HCT116 (cell line): ENCODE measurements at regions not wholly inside any gene's neighbourhood (a gene's known extent, or its start where the extent isn't known, plus 50 kb on each side); places are given as distances from the start of the nearest gene placed in this dataset.

ENCODE experiments used
- ATAC-seq: fragments of 200-7000 bp; cut with Tn5 transposase; 2 replicates; pipeline ENCODE4 v1.9.1; 2020; ENCODE audit warnings: mild to moderate bottlenecking, moderate library complexity
- BruUV-seq: library from RNA; stranded (reverse); fragments of 400-500 nt; replicated peaks from 2 replicates; lab custom pipeline; 2021; lab: Mats Ljungman, UMichigan
- CTCF ChIA-PET: fragments of 300-600 bp; sonication (Branson Sonifier 250); formaldehyde crosslinking; loops from one replicate; lab custom pipeline; 2021; ENCODE audit warnings: antibody characterized with exemption; lab: Charles Lee
- POLR2A ChIA-PET: fragments of 300-600, 350-600 bp; sonication (Branson Sonifier 250); formaldehyde crosslinking; loops from one replicate; lab custom pipeline; 2021; ENCODE audit warnings: antibody characterized with exemption; lab: Charles Lee
- RAD21 ChIA-PET, 2 experiments: fragments of 300-600 bp; sonication (Branson Sonifier 250); formaldehyde crosslinking; loops; one replicate each; lab custom pipeline; 2023; ENCODE audit warnings: low total read pairs in 2 of 2; ENCODE audit not compliant: uncharacterized antibody in 2 of 2, unreplicated experiment in 2 of 2, low non-redundant PET in 1 of 2; lab: Charles Lee
- DNase-seq: peaks from one replicate; pipeline ENCODE4 v3.0.0-alpha.2; 2010; ENCODE audit warnings: low read depth, low spot score
- H2AFZ ChIP-seq: fragments of 200-600 bp; shearing (Covaris generic), sonication (generic); 2 replicates; pipeline ENCODE4 v1.6.1; 2017; ENCODE audit warnings: low read depth, mixed run types, mixed read lengths, antibody characterized with exemption, low read length; ENCODE audit not compliant: poor library complexity, severe bottlenecking
- H3K27ac ChIP-seq: 2 replicates; pipeline ENCODE4 v1.5.1; 2012; ENCODE audit warnings: low read depth, low read length
- H3K27me3 ChIP-seq: fragments of 200-600 bp; sonication (generic); 2 replicates; pipeline ENCODE4 v1.6.1; 2016; ENCODE audit warnings: mixed run types, low read length, mixed read lengths; ENCODE audit not compliant: insufficient read depth
- H3K36me3 ChIP-seq, 2 experiments: fragments of 200-500 bp in 1 of 2; fragments of 200-600 bp in 1 of 2; sonication (Bioruptor generic) in 1 of 2; sonication (generic) in 1 of 2; 2 replicates each; pipeline versions ENCODE4 v1.5.1 to v1.6.1; 2014 to 2016; ENCODE audit warnings: low read length in 2 of 2, inconsistent platforms in 1 of 2, mixed read lengths in 1 of 2, mixed run types in 1 of 2; ENCODE audit not compliant: insufficient read depth in 2 of 2, control insufficient read depth in 1 of 2
- H3K4me1 ChIP-seq, 2 experiments: fragments of 200-600 bp in 1 of 2; sonication (generic) in 1 of 2; 2 replicates each; pipeline versions ENCODE4 v1.5.1 to v1.6.1; 2012 to 2017; ENCODE audit warnings: low read length in 2 of 2, inconsistent platforms in 1 of 2, mild to moderate bottlenecking in 1 of 2, mixed read lengths in 1 of 2, mixed run types in 1 of 2, moderate library complexity in 1 of 2; ENCODE audit not compliant: insufficient read depth in 2 of 2, control insufficient read depth in 1 of 2
- H3K4me2 ChIP-seq: fragments of 200-600 bp; sonication (generic); 2 replicates; pipeline ENCODE4 v1.6.1; 2017; ENCODE audit warnings: mixed run types, low read length, mixed read lengths
- H3K4me3 ChIP-seq, 2 experiments: fragments of 200-600 bp in 1 of 2; sonication (generic) in 1 of 2; replicated peaks in 1 of 2; 2 replicates each; pipeline ENCODE4 v1.5.1; 2011 to 2016; ENCODE audit warnings: low read length in 2 of 2, control low read depth in 1 of 2, low read depth in 1 of 2, mild to moderate bottlenecking in 1 of 2, mixed read lengths in 1 of 2, mixed run types in 1 of 2
- H3K79me2 ChIP-seq: fragments of 200-600 bp; sonication (generic); 2 replicates; pipeline ENCODE4 v1.6.1; 2017; ENCODE audit warnings: mild to moderate bottlenecking, mixed run types, low read length, moderate library complexity, mixed read lengths; ENCODE audit not compliant: insufficient read depth
- H3K9ac ChIP-seq: fragments of 200-600 bp; sonication (generic); 2 replicates; pipeline ENCODE4 v1.6.1; 2016; ENCODE audit warnings: low read length, mixed read lengths
- H3K9me2 ChIP-seq: fragments of 200-600 bp; sonication (generic), shearing (Covaris generic); 2 replicates; pipeline ENCODE4 v1.6.1; 2017; ENCODE audit warnings: mixed run types, mild to moderate bottlenecking, moderate library complexity; ENCODE audit not compliant: insufficient read depth
- H3K9me3 ChIP-seq, 2 experiments: fragments of 200-500 bp in 1 of 2; fragments of 200-600 bp in 1 of 2; sonication (Bioruptor generic) in 1 of 2; sonication (generic) in 1 of 2; 2 replicates each; pipeline ENCODE4 v1.6.1; 2014 to 2017; ENCODE audit warnings: low read length in 2 of 2, mixed read lengths in 2 of 2, inconsistent platforms in 1 of 2, low read depth in 1 of 2, mild to moderate bottlenecking in 1 of 2, mixed run types in 1 of 2, moderate library complexity in 1 of 2; ENCODE audit not compliant: control insufficient read depth in 1 of 2, insufficient read depth in 1 of 2
- H4K20me1 ChIP-seq: fragments of 200-600 bp; sonication (generic), shearing (Covaris generic); 2 replicates; pipeline ENCODE4 v1.6.1; 2017; ENCODE audit warnings: mixed run types, mild to moderate bottlenecking, moderate library complexity; ENCODE audit not compliant: insufficient read depth
- CBX3 ChIP-seq: IDR thresholded peaks from 2 replicates; pipeline ENCODE4 v1.6.1; 2012; ENCODE audit warnings: low read depth
- EGR1 ChIP-seq: IDR thresholded peaks from 2 replicates; pipeline ENCODE4 v1.6.1; 2012; ENCODE audit warnings: low read depth
- JUND ChIP-seq: IDR thresholded peaks from 2 replicates; pipeline ENCODE4 v1.6.1; 2012
- POLR2A ChIP-seq: IDR thresholded peaks from 2 replicates; pipeline ENCODE4 v1.7.0; 2011; ENCODE audit warnings: borderline replicate concordance; ENCODE audit not compliant: insufficient read depth, insufficient read length; ENCODE audit errors: extremely low read depth
- POLR2AphosphoS5 ChIP-seq: IDR thresholded peaks from 2 replicates; pipeline ENCODE4 v1.6.1; 2011; ENCODE audit warnings: mild to moderate bottlenecking, low read depth, low read length, moderate library complexity
- RAD21 ChIP-seq: IDR thresholded peaks from 2 replicates; pipeline ENCODE4 v1.6.1; 2012; ENCODE audit warnings: low read depth, mild to moderate bottlenecking
- REST ChIP-seq: IDR thresholded peaks from 2 replicates; pipeline ENCODE4 v1.6.1; 2012; ENCODE audit warnings: low read depth
- SIN3A ChIP-seq: IDR thresholded peaks from 2 replicates; pipeline ENCODE4 v1.6.1; 2012; ENCODE audit warnings: low read depth
- SRF ChIP-seq: IDR thresholded peaks from 2 replicates; pipeline ENCODE4 v1.6.1; 2012; ENCODE audit warnings: low read depth
- YY1 ChIP-seq: IDR thresholded peaks from 2 replicates; pipeline ENCODE4 v1.6.1; 2011; ENCODE audit warnings: low read length, low read depth, moderate library complexity, mild to moderate bottlenecking; ENCODE audit not compliant: insufficient replicate concordance; ENCODE audit errors: extremely low read depth
- ZFX ChIP-seq: fragments of 450-650 bp; IDR thresholded peaks from 2 replicates; pipeline ENCODE4 v1.6.1; 2017
- ZNF274 ChIP-seq: fragments of 200-500 bp; sonication (Bioruptor generic); IDR thresholded peaks from 2 replicates; pipeline ENCODE4 v1.6.1; 2014; ENCODE audit warnings: mild to moderate bottlenecking, low read depth, low read length, inconsistent platforms
- intact Hi-C: fragments of 100-400 bp; cut with micrococcal nuclease; formaldehyde crosslinking; loops from 2 replicates; pipeline ENCODE4 v1.10.0; 2022
- TF ChIP-seq, protein P1 (sequence below): IDR thresholded peaks from 2 replicates; pipeline ENCODE4 v1.6.1; 2011; ENCODE audit warnings: mild to moderate bottlenecking, low read length, moderate library complexity; ENCODE audit not compliant: insufficient replicate concordance; ENCODE audit errors: extremely low read depth
- TF ChIP-seq, protein P2 (sequence below): IDR thresholded peaks from 2 replicates; pipeline ENCODE4 v1.6.1; 2012
- TF ChIP-seq, protein P3 (sequence below), 3 experiments: fragments of 200-600 bp in 1 of 3; sonication (generic) in 1 of 3; IDR thresholded peaks in 2 of 3; conservative IDR thresholded peaks in 1 of 3; 2 replicates each; pipeline ENCODE4 v1.5.1; 2012 to 2017; ENCODE audit warnings: low read depth in 2 of 3, low read length in 2 of 3, antibody characterized with exemption in 1 of 3, borderline replicate concordance in 1 of 3, control low read depth in 1 of 3, mild to moderate bottlenecking in 1 of 3, mixed read lengths in 1 of 3, mixed run types in 1 of 3, moderate library complexity in 1 of 3; ENCODE audit not compliant: insufficient read depth in 1 of 3
- TF ChIP-seq, protein P4 (sequence below): IDR thresholded peaks from 2 replicates; pipeline ENCODE4 v1.6.1; 2012

DNA sequence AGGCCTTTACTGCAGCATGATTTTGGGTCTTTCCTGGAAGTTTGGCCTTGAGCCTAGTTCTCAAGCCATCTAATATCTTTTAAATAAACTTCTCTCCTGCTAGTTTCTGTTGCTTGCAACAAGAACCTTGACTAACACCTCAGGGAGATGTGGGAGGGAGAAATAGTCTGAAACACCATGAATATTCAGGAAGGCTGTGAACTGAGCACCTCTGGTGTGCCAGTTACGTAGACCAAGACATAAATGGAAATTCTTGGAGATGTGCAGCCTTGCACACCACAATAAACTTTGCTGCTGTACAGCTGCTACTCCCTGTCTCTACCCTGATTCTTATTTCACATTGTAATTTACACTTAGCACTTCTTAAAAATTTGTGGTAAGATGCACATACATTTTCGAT, 86.9 kb upstream of the SPATA13 start (continued):
- TF ChIP-seq, protein P1, sequence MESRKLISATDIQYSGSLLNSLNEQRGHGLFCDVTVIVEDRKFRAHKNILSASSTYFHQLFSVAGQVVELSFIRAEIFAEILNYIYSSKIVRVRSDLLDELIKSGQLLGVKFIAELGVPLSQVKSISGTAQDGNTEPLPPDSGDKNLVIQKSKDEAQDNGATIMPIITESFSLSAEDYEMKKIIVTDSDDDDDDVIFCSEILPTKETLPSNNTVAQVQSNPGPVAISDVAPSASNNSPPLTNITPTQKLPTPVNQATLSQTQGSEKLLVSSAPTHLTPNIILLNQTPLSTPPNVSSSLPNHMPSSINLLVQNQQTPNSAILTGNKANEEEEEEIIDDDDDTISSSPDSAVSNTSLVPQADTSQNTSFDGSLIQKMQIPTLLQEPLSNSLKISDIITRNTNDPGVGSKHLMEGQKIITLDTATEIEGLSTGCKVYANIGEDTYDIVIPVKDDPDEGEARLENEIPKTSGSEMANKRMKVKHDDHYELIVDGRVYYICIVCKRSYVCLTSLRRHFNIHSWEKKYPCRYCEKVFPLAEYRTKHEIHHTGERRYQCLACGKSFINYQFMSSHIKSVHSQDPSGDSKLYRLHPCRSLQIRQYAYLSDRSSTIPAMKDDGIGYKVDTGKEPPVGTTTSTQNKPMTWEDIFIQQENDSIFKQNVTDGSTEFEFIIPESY: no peak
- TF ChIP-seq CBX3: no peak
- TF ChIP-seq JUND: no peak
- TF ChIP-seq SRF: no peak
- TF ChIP-seq, all 23 proteins: peak for 0

DNA sequence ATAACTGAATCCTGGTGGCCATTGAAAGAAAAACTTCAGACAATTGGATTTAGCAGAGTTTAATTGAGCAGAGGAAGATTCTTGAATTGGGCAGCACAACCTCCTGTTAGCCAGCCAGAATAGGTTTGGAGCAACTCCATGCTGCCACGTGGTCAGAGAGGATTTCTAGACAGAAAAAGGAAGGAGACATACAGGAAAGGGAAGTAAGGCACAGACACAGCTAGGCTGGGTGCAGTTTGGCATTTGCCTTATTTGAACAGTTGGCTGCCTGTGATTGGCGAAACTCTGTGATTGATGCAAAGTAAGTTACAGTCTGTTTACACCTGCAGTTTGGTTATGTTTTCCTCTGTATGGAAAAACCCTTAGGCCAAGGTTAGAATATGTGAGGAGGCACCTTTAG, 85.8 kb upstream of the SPATA13 start:
- ATAC-seq (no peak), DNase-seq (no peak)
- no peak overlapping the region for H3K9ac ChIP-seq
- H2AFZ ChIP-seq: no peak overlapping the region
- H3K27me3 ChIP-seq: no peaks in the 10 kb centered on the region
- no peak overlapping the region for H3K4me3 ChIP-seq
- H3K9me3 ChIP-seq: no peaks in the 10 kb centered on the region
- H4K20me1 ChIP-seq: no peaks in the 10 kb centered on the region
- H3K79me2 ChIP-seq: no peaks in the 10 kb centered on the region
- no peaks in the 10 kb centered on the region for H3K36me3 ChIP-seq
- H3K9me2 ChIP-seq: no peaks in the 10 kb centered on the region
- H3K4me1 ChIP-seq: no peaks in the 10 kb centered on the region
- no TSS peak for BruUV-seq
- CTCF ChIA-PET: no interaction called here
- no peak overlapping the region for H3K4me2 ChIP-seq
- RAD21 ChIA-PET: no interaction called here
- no peak overlapping the region for H3K27ac ChIP-seq
- intact Hi-C loops: no loop called here
- POLR2A ChIA-PET: no interaction called here
- TF ChIP-seq, protein P2, sequence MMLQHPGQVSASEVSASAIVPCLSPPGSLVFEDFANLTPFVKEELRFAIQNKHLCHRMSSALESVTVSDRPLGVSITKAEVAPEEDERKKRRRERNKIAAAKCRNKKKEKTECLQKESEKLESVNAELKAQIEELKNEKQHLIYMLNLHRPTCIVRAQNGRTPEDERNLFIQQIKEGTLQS: no peak
- no peak for TF ChIP-seq SRF
- no peak for TF ChIP-seq SIN3A
- TF ChIP-seq ZNF274: no peak
- TF ChIP-seq ZFX: no peak
- TF ChIP-seq, protein P1: no peak
- no peak for TF ChIP-seq POLR2AphosphoS5
- TF ChIP-seq EGR1: no peak
- TF ChIP-seq, protein P3, sequence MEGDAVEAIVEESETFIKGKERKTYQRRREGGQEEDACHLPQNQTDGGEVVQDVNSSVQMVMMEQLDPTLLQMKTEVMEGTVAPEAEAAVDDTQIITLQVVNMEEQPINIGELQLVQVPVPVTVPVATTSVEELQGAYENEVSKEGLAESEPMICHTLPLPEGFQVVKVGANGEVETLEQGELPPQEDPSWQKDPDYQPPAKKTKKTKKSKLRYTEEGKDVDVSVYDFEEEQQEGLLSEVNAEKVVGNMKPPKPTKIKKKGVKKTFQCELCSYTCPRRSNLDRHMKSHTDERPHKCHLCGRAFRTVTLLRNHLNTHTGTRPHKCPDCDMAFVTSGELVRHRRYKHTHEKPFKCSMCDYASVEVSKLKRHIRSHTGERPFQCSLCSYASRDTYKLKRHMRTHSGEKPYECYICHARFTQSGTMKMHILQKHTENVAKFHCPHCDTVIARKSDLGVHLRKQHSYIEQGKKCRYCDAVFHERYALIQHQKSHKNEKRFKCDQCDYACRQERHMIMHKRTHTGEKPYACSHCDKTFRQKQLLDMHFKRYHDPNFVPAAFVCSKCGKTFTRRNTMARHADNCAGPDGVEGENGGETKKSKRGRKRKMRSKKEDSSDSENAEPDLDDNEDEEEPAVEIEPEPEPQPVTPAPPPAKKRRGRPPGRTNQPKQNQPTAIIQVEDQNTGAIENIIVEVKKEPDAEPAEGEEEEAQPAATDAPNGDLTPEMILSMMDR (IDR thresholded peaks at IDR 0.05 in 2 of 3, conservative IDR thresholded peaks at IDR 0.05 in 1 of 3; ENCODE audit: borderline replicate concordance in 1 of 3, insufficient read depth in 1 of 3, low read depth in 2 of 3, low read length in 2 of 3): no peak
- no peak for TF ChIP-seq JUND
- TF ChIP-seq POLR2A: no peak
- TF ChIP-seq REST: no peak
- TF ChIP-seq YY1: no peak
- TF ChIP-seq, protein P4, sequence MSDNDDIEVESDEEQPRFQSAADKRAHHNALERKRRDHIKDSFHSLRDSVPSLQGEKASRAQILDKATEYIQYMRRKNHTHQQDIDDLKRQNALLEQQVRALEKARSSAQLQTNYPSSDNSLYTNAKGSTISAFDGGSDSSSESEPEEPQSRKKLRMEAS: no peak
- TF ChIP-seq RAD21: no peak
